Endothelial cell of umbilical vein (primary cell): ENCODE measurements at regions not wholly inside any gene's neighbourhood (a gene's known extent, or its start where the extent isn't known, plus 50 kb on each side); places are given as distances from the start of the nearest gene placed in this dataset.

ENCODE experiments used
- CTCF ChIP-seq, 2 donors: IDR thresholded peaks; 1 replicate in 1 of 2; 2 replicates in 1 of 2; pipeline ENCODE4 v1.5.1; 2011; ENCODE audit warnings: low read length in 2 of 2, mild to moderate bottlenecking in 2 of 2, moderate library complexity in 2 of 2, control low read depth in 1 of 2, inconsistent platforms in 1 of 2, low read depth in 1 of 2; ENCODE audit not compliant: insufficient read depth in 1 of 2; ENCODE audit errors: extremely low read depth in 1 of 2
- EZH2 ChIP-seq: IDR thresholded peaks from 2 replicates; pipeline ENCODE4 v1.6.1; 2012; ENCODE audit warnings: borderline replicate concordance, low read depth, mild to moderate bottlenecking, moderate library complexity, low read length, inconsistent platforms; ENCODE audit not compliant: severe bottlenecking
- JUN ChIP-seq: IDR thresholded peaks from 2 replicates; pipeline ENCODE4 v1.6.1; 2011; ENCODE audit warnings: borderline replicate concordance, low read depth; ENCODE audit not compliant: insufficient read length, insufficient read depth
- MAX ChIP-seq: IDR thresholded peaks from 2 replicates; pipeline ENCODE4 v1.6.1; 2011; ENCODE audit not compliant: insufficient read depth, insufficient read length
- MYC ChIP-seq: IDR thresholded peaks from one replicate; pipeline ENCODE4 v1.6.1; 2011; ENCODE audit warnings: mild to moderate bottlenecking, low read depth, low read length
- POLR2A ChIP-seq: IDR thresholded peaks from 2 replicates; pipeline ENCODE4 v1.6.1; 2012; ENCODE audit warnings: low read depth, mild to moderate bottlenecking, control low read depth, low read length
- POLR2AphosphoS5 ChIP-seq: IDR thresholded peaks from 2 replicates; pipeline ENCODE4 v1.6.1; 2012; ENCODE audit warnings: low read depth, mild to moderate bottlenecking, control low read depth, low read length, moderate library complexity; ENCODE audit not compliant: insufficient read depth

- no peak for TF ChIP-seq CTCF (IDR thresholded peaks at IDR 0.05; ENCODE audit: extremely low read depth in 1 of 2, insufficient read depth in 1 of 2, low read depth in 1 of 2, low read length in 2 of 2)
- TF ChIP-seq POLR2AphosphoS5, result no peak
- no peak for TF ChIP-seq EZH2
- no peak for TF ChIP-seq MYC
- TF ChIP-seq POLR2A, result no peak
- no peak for TF ChIP-seq JUN
- TF ChIP-seq MAX, result no peak
Observed at GRCh38 chr18:28823506-28824182, 646.7 kb upstream of the CDH2 start.
